ENCODE measurements at regions not wholly inside any gene's neighbourhood (a gene's known extent, or its start where the extent isn't known, plus 50 kb on each side); places are given as distances from the start of the nearest gene placed in this dataset.

DNA sequence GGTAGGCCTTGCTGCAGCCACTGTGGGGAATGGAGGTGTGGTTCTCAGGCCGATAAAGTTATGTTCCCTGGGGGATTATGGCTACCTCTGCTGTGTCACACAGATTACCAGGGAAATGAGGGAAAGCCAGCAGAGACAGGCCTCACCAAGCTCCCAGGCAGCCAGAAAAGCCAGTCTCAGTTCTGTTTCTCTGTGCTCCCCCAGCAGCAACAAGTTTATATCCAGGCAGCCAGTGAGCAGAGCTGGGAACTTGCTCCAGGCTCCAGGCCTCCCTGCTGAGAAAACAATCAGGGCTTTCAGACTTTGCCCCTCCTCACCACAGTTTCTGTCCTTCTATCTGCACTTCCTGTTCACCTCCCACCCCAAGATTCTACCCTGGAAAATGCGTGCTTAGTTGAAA, 596.6 kb upstream of the GYPC start:
- CTCF ChIA-PET: no interaction called here
- H3K4me1 ChIP-seq (replicated peaks; ENCODE audit: insufficient read depth): no peaks in the 10 kb centered on the region
- intact Hi-C loops (cut with micrococcal nuclease; ENCODE audit: unreplicated experiment): no loop called here

DNA sequence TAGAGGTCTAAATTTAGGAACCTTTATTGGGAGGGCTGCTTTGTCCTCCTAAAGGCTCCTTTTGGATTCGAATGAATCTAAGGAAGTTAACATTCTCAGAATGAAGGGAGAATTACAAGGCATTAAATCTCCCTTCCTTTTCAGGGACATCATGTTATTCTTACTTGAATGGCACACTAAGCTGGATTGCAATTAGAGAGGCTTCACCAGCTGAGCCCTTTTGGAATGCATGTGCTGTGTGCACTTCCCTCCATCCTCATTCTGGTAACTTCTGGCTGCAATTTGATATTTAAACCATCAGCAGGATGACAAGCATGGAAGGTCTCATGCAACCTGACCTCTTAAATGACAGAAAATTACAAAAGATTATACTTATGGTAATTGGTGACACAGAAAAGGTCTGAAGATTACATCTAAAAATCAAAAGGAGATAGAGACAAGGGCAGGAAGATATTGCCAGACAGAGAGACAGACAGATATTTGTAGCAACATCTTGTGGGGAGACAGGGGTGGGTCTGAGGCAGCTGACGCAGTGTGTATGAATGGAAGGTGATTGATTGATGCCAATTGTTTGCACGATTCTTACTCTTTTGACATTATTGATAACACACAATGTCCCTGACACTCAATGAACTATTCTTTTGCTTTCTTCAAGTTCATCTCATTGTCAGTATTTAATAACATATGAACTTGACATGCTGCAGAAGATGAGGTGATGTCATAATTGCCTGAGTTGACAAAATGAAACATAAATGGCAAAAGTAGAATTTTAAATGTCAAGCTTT, 570.8 kb upstream of the GYPC start:
- TF ChIP-seq, protein P1, sequence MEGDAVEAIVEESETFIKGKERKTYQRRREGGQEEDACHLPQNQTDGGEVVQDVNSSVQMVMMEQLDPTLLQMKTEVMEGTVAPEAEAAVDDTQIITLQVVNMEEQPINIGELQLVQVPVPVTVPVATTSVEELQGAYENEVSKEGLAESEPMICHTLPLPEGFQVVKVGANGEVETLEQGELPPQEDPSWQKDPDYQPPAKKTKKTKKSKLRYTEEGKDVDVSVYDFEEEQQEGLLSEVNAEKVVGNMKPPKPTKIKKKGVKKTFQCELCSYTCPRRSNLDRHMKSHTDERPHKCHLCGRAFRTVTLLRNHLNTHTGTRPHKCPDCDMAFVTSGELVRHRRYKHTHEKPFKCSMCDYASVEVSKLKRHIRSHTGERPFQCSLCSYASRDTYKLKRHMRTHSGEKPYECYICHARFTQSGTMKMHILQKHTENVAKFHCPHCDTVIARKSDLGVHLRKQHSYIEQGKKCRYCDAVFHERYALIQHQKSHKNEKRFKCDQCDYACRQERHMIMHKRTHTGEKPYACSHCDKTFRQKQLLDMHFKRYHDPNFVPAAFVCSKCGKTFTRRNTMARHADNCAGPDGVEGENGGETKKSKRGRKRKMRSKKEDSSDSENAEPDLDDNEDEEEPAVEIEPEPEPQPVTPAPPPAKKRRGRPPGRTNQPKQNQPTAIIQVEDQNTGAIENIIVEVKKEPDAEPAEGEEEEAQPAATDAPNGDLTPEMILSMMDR (conservative IDR thresholded peaks at IDR 0.05): no peak
- no peak for TF ChIP-seq EZH2 (IDR thresholded peaks at IDR 0.05; ENCODE audit: low read depth)
- H3K27me3 ChIP-seq (ENCODE audit: insufficient read depth, low read depth): no peaks in the 10 kb centered on the region
- no peak overlapping the region for H3K27ac ChIP-seq
- H2AFZ ChIP-seq: no peak overlapping the region
- H3K9me3 ChIP-seq (ENCODE audit: insufficient read depth, low read depth): no peaks in the 10 kb centered on the region
- POLR2A ChIA-PET (ENCODE audit: unreplicated experiment): no interaction called here
- H3K9me2 ChIP-seq (ENCODE audit: insufficient read depth): no peaks in the 10 kb centered on the region
- BruUV-seq (replicated peaks): no TSS peak
- no peaks in the 10 kb centered on the region for H3K36me3 ChIP-seq (ENCODE audit: low read depth)
- no peak overlapping the region for H3K4me2 ChIP-seq
- H3F3A ChIP-seq (ENCODE audit: insufficient read depth, low read depth): no peaks in the 10 kb centered on the region
- H3K4me3 ChIP-seq: no peak overlapping the region
- no peak for DNase-seq
- CTCF ChIA-PET: no interaction called here
- H3K79me2 ChIP-seq (ENCODE audit: low read depth): no peaks in the 10 kb centered on the region
- H4K20me1 ChIP-seq (ENCODE audit: insufficient read depth): no peaks in the 10 kb centered on the region
- H3K4me1 ChIP-seq (replicated peaks; ENCODE audit: insufficient read depth): no peaks in the 10 kb centered on the region
- intact Hi-C loops (cut with micrococcal nuclease; ENCODE audit: unreplicated experiment): no loop called here

More for the DNA sequence above, 596.6 kb upstream of the GYPC start:
- H3K9me2 ChIP-seq (ENCODE audit: insufficient read depth): no peaks in the 10 kb centered on the region
- no peak for DNase-seq
- no peaks in the 10 kb centered on the region for H3F3A ChIP-seq (ENCODE audit: insufficient read depth, low read depth)
- no peaks in the 10 kb centered on the region for H3K36me3 ChIP-seq (ENCODE audit: low read depth)
- no peaks in the 10 kb centered on the region for H3K27me3 ChIP-seq (ENCODE audit: insufficient read depth, low read depth)
- H4K20me1 ChIP-seq (ENCODE audit: insufficient read depth): no peaks in the 10 kb centered on the region
- H3K27ac ChIP-seq: no peak overlapping the region
- POLR2A ChIA-PET (ENCODE audit: unreplicated experiment): no interaction called here
- H3K79me2 ChIP-seq (ENCODE audit: low read depth): no peaks in the 10 kb centered on the region
- BruUV-seq (replicated peaks): no TSS peak
- H3K4me2 ChIP-seq: no peak overlapping the region
- no peaks in the 10 kb centered on the region for H3K9me3 ChIP-seq (ENCODE audit: insufficient read depth, low read depth)
- H2AFZ ChIP-seq: no peak overlapping the region
- no peak for TF ChIP-seq EZH2 (IDR thresholded peaks at IDR 0.05; ENCODE audit: low read depth)
- TF ChIP-seq, protein P1 (conservative IDR thresholded peaks at IDR 0.05): no peak
- no peak overlapping the region for H3K4me3 ChIP-seq

DNA sequence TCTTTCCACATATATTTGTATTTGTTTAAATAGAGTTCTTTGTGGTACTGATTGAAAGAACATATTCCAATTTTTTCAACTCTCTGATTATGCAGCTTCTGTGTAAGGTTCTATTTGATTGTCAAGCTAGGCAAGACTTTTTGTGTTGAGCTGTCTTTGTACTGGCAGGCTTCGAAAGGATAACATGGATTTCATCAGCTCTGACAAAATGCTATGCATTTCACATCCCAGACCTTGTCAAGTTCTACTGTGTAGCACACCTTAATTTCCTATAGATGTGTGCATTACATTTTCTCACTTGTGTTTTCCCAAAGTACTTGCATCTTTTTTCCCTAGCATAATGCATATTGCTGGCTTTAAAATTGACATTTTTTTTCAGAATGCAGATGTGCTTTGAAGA, 555.0 kb upstream of the GYPC start:
- DNase-seq: no peak

More for the DNA sequence above, 555.0 kb upstream of the GYPC start:
- Histone ChIP-seq H3K79me2 (ENCODE audit: low read depth) (no peaks in the 10 kb centered on the region), H2AFZ (no peak overlapping the region), H3K4me1 (replicated peaks; ENCODE audit: insufficient read depth) (no peaks in the 10 kb centered on the region), H3F3A (ENCODE audit: insufficient read depth, low read depth) (no peaks in the 10 kb centered on the region), H3K4me3 (no peak overlapping the region), H4K20me1 (ENCODE audit: insufficient read depth) (no peaks in the 10 kb centered on the region), H3K9me2 (ENCODE audit: insufficient read depth) (no peaks in the 10 kb centered on the region), H3K4me2 (no peak overlapping the region), H3K27me3 (ENCODE audit: insufficient read depth, low read depth) (no peaks in the 10 kb centered on the region), H3K9me3 (ENCODE audit: insufficient read depth, low read depth) (no peaks in the 10 kb centered on the region), H3K27ac (no peak overlapping the region), H3K36me3 (ENCODE audit: low read depth) (no peaks in the 10 kb centered on the region)
- TF ChIP-seq, protein P1 (conservative IDR thresholded peaks at IDR 0.05): no peak
- no peak for TF ChIP-seq EZH2 (IDR thresholded peaks at IDR 0.05; ENCODE audit: low read depth)
- POLR2A ChIA-PET (ENCODE audit: unreplicated experiment): no interaction called here
- intact Hi-C loops (cut with micrococcal nuclease; ENCODE audit: unreplicated experiment): no loop called here
- BruUV-seq (replicated peaks): no TSS peak
- CTCF ChIA-PET: no interaction called here

Measured in PC-9 (cell line).